GM18951 (cell line): ENCODE measurements at regions not wholly inside any gene's neighbourhood (a gene's known extent, or its start where the extent isn't known, plus 50 kb on each side); places are given as distances from the start of the nearest gene placed in this dataset.

Source experiments
- POLR2A ChIP-seq: IDR thresholded peaks from 4 replicates; pipeline ENCODE4 v1.6.1; 2011; ENCODE audit warnings: mild to moderate bottlenecking; ENCODE audit not compliant: insufficient read length, insufficient read depth; ENCODE audit errors: extremely low read depth
- in situ Hi-C: fragments of 300-500 bp; cut with MboI; formaldehyde crosslinking; loops from one replicate; pipeline ENCODE4 v1.12.0; 2022; ENCODE audit warnings: low sequenced_read_pairs, mixed read lengths, inconsistent platforms; ENCODE audit not compliant: unreplicated experiment

- in situ Hi-C loops = no loop called here
Measured at GRCh38 chr6:80442366-80442765, 335.9 kb downstream of the BCKDHB start.

GRCh38 chr6:80441131-80441530 is 334.7 kb downstream of the BCKDHB start:
- no peak for TF ChIP-seq POLR2A
- in situ Hi-C loops = no loop called here

More at GRCh38 chr6:80442366-80442765, 335.9 kb downstream of the BCKDHB start:
- no peak for TF ChIP-seq POLR2A

- in situ Hi-C loops = no loop called here
- TF ChIP-seq POLR2A = no peak
Measured at GRCh38 chr6:80440496-80441115, 334.1 kb downstream of the BCKDHB start.

GRCh38 chr6:80439721-80440470 is 333.4 kb downstream of the BCKDHB start:
- in situ Hi-C loops = no loop called here
- no peak for TF ChIP-seq POLR2A

GRCh38 chr6:80438772-80439171 is 332.3 kb downstream of the BCKDHB start:
- in situ Hi-C loops = no loop called here
- TF ChIP-seq POLR2A = no peak

- no peak for TF ChIP-seq POLR2A
- in situ Hi-C loops = no loop called here
Measured at GRCh38 chr6:80437801-80438200, 331.3 kb downstream of the BCKDHB start.

- in situ Hi-C loops = no loop called here
- no peak for TF ChIP-seq POLR2A
Measured at GRCh38 chr6:80437221-80437620, 330.8 kb downstream of the BCKDHB start.

- in situ Hi-C loops = no loop called here
- TF ChIP-seq POLR2A = no peak
Measured at GRCh38 chr6:80436663-80437062, 330.2 kb downstream of the BCKDHB start.

GRCh38 chr6:80435457-80435856 is 329.0 kb downstream of the BCKDHB start:
- in situ Hi-C loops = no loop called here

GRCh38 chr6:80434691-80435350 is 328.4 kb downstream of the BCKDHB start:
- no peak for TF ChIP-seq POLR2A
- in situ Hi-C loops = no loop called here

More at GRCh38 chr6:80435457-80435856, 329.0 kb downstream of the BCKDHB start:
- TF ChIP-seq POLR2A = no peak

GRCh38 chr6:80433673-80434025 is 327.2 kb downstream of the BCKDHB start:
- TF ChIP-seq POLR2A = no peak
- in situ Hi-C loops = no loop called here

- no peak for TF ChIP-seq POLR2A
- in situ Hi-C loops = no loop called here
Measured at GRCh38 chr6:80433010-80433672, 326.7 kb downstream of the BCKDHB start.

- TF ChIP-seq POLR2A = no peak
- in situ Hi-C loops = no loop called here
Measured at GRCh38 chr6:80425089-80425823, 318.8 kb downstream of the BCKDHB start.
